Fibroblast of the aortic adventitia (primary cell): ENCODE measurements at regions not wholly inside any gene's neighbourhood (a gene's known extent, or its start where the extent isn't known, plus 50 kb on each side); places are given as distances from the start of the nearest gene placed in this dataset.
"Not testable (repeated sequence)": the region's sequence is repeated elsewhere in the genome, so short reads cannot be mapped to it uniquely, and the experiment has no call there.

Experiments used
- DNase-seq: peaks from one replicate; pipeline ENCODE4 v3.0.0-alpha.2; 2010; ENCODE audit warnings: low read depth
- H3K4me3 ChIP-seq: 2 replicates; pipeline ENCODE4 v1.5.1; 2011; ENCODE audit warnings: low read depth, mild to moderate bottlenecking, control low read depth, low read length, moderate library complexity
- TF ChIP-seq, protein P1 (sequence below): IDR thresholded peaks from 2 replicates; pipeline ENCODE4 v1.5.1; 2011; ENCODE audit warnings: mild to moderate bottlenecking, low read length, control low read depth, inconsistent platforms; ENCODE audit not compliant: insufficient read depth

- H3K4me3 ChIP-seq, result no peak overlapping the region
- DNase-seq, result no peak
- TF ChIP-seq, protein P1, sequence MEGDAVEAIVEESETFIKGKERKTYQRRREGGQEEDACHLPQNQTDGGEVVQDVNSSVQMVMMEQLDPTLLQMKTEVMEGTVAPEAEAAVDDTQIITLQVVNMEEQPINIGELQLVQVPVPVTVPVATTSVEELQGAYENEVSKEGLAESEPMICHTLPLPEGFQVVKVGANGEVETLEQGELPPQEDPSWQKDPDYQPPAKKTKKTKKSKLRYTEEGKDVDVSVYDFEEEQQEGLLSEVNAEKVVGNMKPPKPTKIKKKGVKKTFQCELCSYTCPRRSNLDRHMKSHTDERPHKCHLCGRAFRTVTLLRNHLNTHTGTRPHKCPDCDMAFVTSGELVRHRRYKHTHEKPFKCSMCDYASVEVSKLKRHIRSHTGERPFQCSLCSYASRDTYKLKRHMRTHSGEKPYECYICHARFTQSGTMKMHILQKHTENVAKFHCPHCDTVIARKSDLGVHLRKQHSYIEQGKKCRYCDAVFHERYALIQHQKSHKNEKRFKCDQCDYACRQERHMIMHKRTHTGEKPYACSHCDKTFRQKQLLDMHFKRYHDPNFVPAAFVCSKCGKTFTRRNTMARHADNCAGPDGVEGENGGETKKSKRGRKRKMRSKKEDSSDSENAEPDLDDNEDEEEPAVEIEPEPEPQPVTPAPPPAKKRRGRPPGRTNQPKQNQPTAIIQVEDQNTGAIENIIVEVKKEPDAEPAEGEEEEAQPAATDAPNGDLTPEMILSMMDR, result no peak
Measured at GRCh38 chr7:93028610-93029009, 89.2 kb downstream of the SAMD9 start.

GRCh38 chr7:93027044-93027443, 90.7 kb downstream of the SAMD9 start:
- no peak overlapping the region for H3K4me3 ChIP-seq
- no peak for DNase-seq
- TF ChIP-seq, protein P1, result no peak

DNA sequence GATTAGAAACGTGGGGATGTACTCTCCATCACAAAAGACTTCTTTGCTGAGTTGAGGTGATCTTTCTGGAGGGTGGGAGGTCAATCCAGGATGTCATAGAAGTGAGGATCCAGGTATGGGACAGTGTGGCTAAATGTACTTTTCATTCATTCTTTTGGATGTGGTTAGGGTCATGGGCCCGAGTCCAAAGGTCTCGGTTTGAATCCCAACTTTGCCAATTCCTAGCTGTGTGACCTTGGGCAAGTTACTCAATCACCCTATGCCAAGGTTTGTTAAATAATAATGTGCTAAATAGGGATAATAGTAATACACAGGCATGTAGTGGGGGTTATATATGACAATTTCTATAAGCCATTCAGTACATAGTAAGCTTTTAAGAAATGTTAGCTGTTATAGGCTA, 91.4 kb downstream of the SAMD9 start:
- TF ChIP-seq, protein P1, result no peak
- DNase-seq, result no peak
- no peak overlapping the region for H3K4me3 ChIP-seq

DNA sequence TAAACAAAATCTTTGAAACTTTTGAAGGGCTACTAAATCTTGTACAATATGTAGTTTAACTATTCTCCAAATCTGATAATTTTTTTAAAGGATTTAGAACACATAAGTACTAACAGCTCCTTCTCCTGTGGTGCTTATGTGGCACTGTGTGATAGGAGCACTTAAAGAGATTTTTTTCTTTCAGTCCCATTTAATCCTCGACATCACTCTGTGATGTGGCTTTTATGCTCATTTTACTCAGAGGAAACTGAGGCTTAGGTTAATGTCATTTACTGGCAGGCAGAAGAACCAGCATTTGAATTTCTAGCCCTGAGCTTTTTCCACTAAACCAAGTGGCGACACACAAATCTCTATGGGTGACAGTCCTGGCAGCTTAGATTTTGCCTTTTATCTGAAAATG, 92.4 kb downstream of the SAMD9 start:
- TF ChIP-seq, protein P1, result no peak
- no peak overlapping the region for H3K4me3 ChIP-seq
- no peak for DNase-seq

DNA sequence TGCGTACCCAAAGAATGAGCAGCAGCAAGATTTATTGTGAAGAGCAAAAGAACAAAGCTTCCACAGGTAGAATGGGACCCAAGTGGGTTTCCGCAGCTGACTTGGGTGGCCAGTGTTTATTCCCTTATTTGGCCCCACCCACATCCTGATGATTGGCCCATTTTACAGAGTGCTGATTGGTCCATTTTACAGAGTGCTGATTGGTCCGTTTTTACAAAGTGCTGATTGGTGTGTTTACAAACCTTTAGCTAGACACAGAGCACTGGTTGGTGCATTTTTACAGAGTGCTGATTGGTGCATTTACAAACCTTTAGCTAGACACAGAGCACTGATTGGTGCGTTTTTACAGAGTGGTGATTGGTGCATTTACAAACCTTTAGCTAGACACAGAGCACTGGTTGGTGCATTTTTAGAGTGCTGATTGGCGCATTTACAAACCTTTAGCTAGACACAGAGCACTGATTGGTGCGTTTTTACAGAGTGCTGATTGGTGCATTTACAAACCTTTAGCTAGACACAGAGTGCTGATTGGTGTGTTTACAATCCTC, 94.8 kb downstream of the SAMD9 start:
- DNase-seq, H3K4me3 ChIP-seq: not testable (repeated sequence)

GRCh38 chr7:93021748-93022147, 96.0 kb downstream of the SAMD9 start:
- no peak for DNase-seq
- TF ChIP-seq, protein P1, result no peak
- H3K4me3 ChIP-seq, result no peak overlapping the region

DNA sequence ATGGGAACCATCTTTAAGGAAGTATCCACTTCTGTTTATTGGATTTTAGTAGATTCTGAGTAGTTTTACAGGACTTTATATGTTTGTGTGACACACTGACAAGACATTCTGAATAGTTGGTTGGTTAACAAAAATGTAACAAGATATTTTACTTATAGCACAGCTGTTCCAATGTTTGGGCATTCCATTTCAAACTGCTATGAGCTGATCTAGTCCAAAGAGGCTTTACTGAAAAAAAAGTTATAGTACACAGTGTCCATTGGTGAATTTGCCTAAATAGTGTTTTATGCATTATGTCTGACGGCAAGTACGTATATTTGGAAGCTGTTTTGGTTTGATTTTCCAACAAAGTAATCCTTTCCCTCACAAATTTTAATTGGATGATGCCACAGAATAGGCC, 99.1 kb downstream of the SAMD9 start:
- H3K4me3 ChIP-seq, result no peak overlapping the region
- TF ChIP-seq, protein P1, result no peak
- DNase-seq, result no peak
